Liver (tissue), 8 donors: ENCODE measurements at regions not wholly inside any gene's neighbourhood (a gene's known extent, or its start where the extent isn't known, plus 50 kb on each side); places are given as distances from the start of the nearest gene placed in this dataset.

Experiments used
- DNase-seq: peaks from one replicate; pipeline ENCODE4 v3.0.0-alpha.2; 2017; ENCODE audit warnings: low spot score
- H3K27ac ChIP-seq, 2 donors: one replicate each; pipeline ENCODE4 v1.7.0; 2013; ENCODE audit warnings: inconsistent platforms in 2 of 2, low read length in 2 of 2, control low read depth in 1 of 2, low read depth in 1 of 2, mild to moderate bottlenecking in 1 of 2
- H3K27me3 ChIP-seq, 4 donors: one replicate each; pipeline versions ENCODE4 v1.6.1 to v1.7.0; 2013; ENCODE audit warnings: low read length in 3 of 4, inconsistent platforms in 1 of 4, mild to moderate bottlenecking in 1 of 4, moderate library complexity in 1 of 4; ENCODE audit not compliant: control insufficient read depth in 4 of 4, insufficient read depth in 4 of 4
- H3K36me3 ChIP-seq, 4 donors: one replicate each; pipeline versions ENCODE4 v1.6.1 to v1.7.0; 2013; ENCODE audit warnings: low read length in 3 of 4, mild to moderate bottlenecking in 3 of 4, low read depth in 1 of 4, moderate library complexity in 1 of 4; ENCODE audit not compliant: control insufficient read depth in 4 of 4, insufficient read depth in 3 of 4
- H3K4me1 ChIP-seq, 4 donors: one replicate each; pipeline versions ENCODE4 v1.6.1 to v1.7.0; 2013; ENCODE audit warnings: low read length in 3 of 4, mild to moderate bottlenecking in 3 of 4, moderate library complexity in 1 of 4; ENCODE audit not compliant: control insufficient read depth in 4 of 4, insufficient read depth in 4 of 4
- H3K4me3 ChIP-seq, 3 donors: one replicate each; pipeline versions ENCODE4 v1.6.1 to v1.7.0; 2013; ENCODE audit warnings: low read length in 3 of 3, control low read depth in 1 of 3, low read depth in 1 of 3, mild to moderate bottlenecking in 1 of 3
- H3K9ac ChIP-seq, 2 donors: one replicate each; pipeline ENCODE4 v1.7.0; 2013; ENCODE audit warnings: low read length in 2 of 2, mild to moderate bottlenecking in 2 of 2, moderate library complexity in 2 of 2, control low read depth in 1 of 2, low read depth in 1 of 2
- H3K9me3 ChIP-seq, 4 donors: one replicate each; pipeline versions ENCODE4 v1.6.1 to v1.7.0; 2013; ENCODE audit warnings: low read length in 3 of 4; ENCODE audit not compliant: control insufficient read depth in 4 of 4
- ATF3 ChIP-seq: IDR thresholded peaks from 2 replicates; pipeline ENCODE4 v1.6.1; 2016; ENCODE audit warnings: antibody characterized with exemption
- CTCF ChIP-seq: fragments of 150-350 bp; IDR thresholded peaks from 2 replicates; pipeline ENCODE4 v1.5.1; 2017; ENCODE audit warnings: improper control_type of control experiment, low read depth, low read length; ENCODE audit not compliant: missing input control
- EGR1 ChIP-seq, 2 donors: IDR thresholded peaks; 2 replicates each; pipeline ENCODE4 v1.6.1; 2016 to 2018; ENCODE audit warnings: antibody characterized with exemption in 2 of 2, low read depth in 2 of 2
- FOXA1 ChIP-seq: IDR thresholded peaks from 2 replicates; pipeline ENCODE4 v1.6.1; 2016; ENCODE audit warnings: antibody characterized with exemption
- FOXA2 ChIP-seq: IDR thresholded peaks from 2 replicates; pipeline ENCODE4 v1.6.1; 2016; ENCODE audit warnings: antibody characterized with exemption
- GABPA ChIP-seq, 2 donors: IDR thresholded peaks in 1 of 2; conservative IDR thresholded peaks in 1 of 2; 2 replicates each; pipeline ENCODE4 v1.6.1; 2016; ENCODE audit warnings: antibody characterized with exemption in 2 of 2, mild to moderate bottlenecking in 1 of 2, moderate library complexity in 1 of 2
- HNF4A ChIP-seq, 2 donors: conservative IDR thresholded peaks; 2 replicates each; pipeline ENCODE4 v1.6.1; 2016; ENCODE audit warnings: antibody characterized with exemption in 2 of 2, mild to moderate bottlenecking in 2 of 2
- HNF4G ChIP-seq: IDR thresholded peaks from 2 replicates; pipeline ENCODE4 v1.6.1; 2016; ENCODE audit warnings: antibody characterized with exemption
- JUND ChIP-seq, 2 donors: IDR thresholded peaks; 2 replicates each; pipeline ENCODE4 v1.6.1; 2016; ENCODE audit warnings: antibody characterized with exemption in 2 of 2
- MAX ChIP-seq: IDR thresholded peaks from 2 replicates; pipeline ENCODE4 v1.6.1; 2016; ENCODE audit warnings: antibody characterized with exemption
- NR2F2 ChIP-seq: IDR thresholded peaks from 2 replicates; pipeline ENCODE4 v1.6.1; 2016; ENCODE audit warnings: antibody characterized with exemption
- RAD21 ChIP-seq, 2 donors: IDR thresholded peaks; 2 replicates each; pipeline ENCODE4 v1.6.1; 2016; ENCODE audit warnings: antibody characterized with exemption in 2 of 2, mild to moderate bottlenecking in 2 of 2
- REST ChIP-seq: IDR thresholded peaks from 2 replicates; pipeline ENCODE4 v1.6.1; 2016; ENCODE audit warnings: antibody characterized with exemption, mild to moderate bottlenecking
- RXRA ChIP-seq, 2 donors: IDR thresholded peaks; 2 replicates each; pipeline ENCODE4 v1.6.1; 2017 to 2018; ENCODE audit warnings: antibody characterized with exemption in 2 of 2, mild to moderate bottlenecking in 1 of 2
- SP1 ChIP-seq: IDR thresholded peaks from 2 replicates; pipeline ENCODE4 v1.6.1; 2018; ENCODE audit warnings: antibody characterized with exemption, mild to moderate bottlenecking
- TAF1 ChIP-seq: conservative IDR thresholded peaks from 2 replicates; pipeline ENCODE4 v1.6.1; 2016; ENCODE audit warnings: antibody characterized with exemption, mild to moderate bottlenecking
- YY1 ChIP-seq: IDR thresholded peaks from 2 replicates; pipeline ENCODE4 v1.6.1; 2016; ENCODE audit warnings: antibody characterized with exemption, mild to moderate bottlenecking
- ZBTB33 ChIP-seq: IDR thresholded peaks from 2 replicates; pipeline ENCODE4 v1.6.1; 2016; ENCODE audit warnings: antibody characterized with exemption
- WGBS: extraction: QIAGEN DNeasy Blood & Tissue Kit; methylation state at CpG from one replicate; pipeline ENCODE4 v1.1.7; 2013; 5-methylcytosine and 5-hydroxymethylcytosine counted together
- donor health status: healthy.
- donor health status: healthy.
- donor health status: healthy.
- donor health status: healthy.
- donor health status: healthy.

GRCh38 chr10:53076948-53077347, 304.4 kb upstream of the MBL2 start:
- Histone ChIP-seq H3K27ac (no peak overlapping the region), H3K27me3 (no peaks in the 10 kb centered on the region), H3K4me3 (no peak overlapping the region), H3K9ac (no peak overlapping the region), H3K36me3 (no peaks in the 10 kb centered on the region), H3K4me1 (no peaks in the 10 kb centered on the region), H3K9me3 (peaks cover 0 to 2% (median 0%) of the 10 kb centered on the region in 4 donors)
- no peak for TF ChIP-seq CTCF
- TF ChIP-seq RXRA (IDR thresholded peaks at IDR 0.05) = no peak
- TF ChIP-seq YY1 = no peak
- no peak for TF ChIP-seq GABPA (IDR thresholded peaks at IDR 0.05 in 1 of 2, conservative IDR thresholded peaks at IDR 0.05 in 1 of 2)
- TF ChIP-seq NR2F2 = no peak
- TF ChIP-seq TAF1 = no peak
- no peak for TF ChIP-seq RAD21 (IDR thresholded peaks at IDR 0.05)
- no peak for TF ChIP-seq FOXA1
- TF ChIP-seq MAX = no peak
- TF ChIP-seq REST = no peak
- no peak for TF ChIP-seq ZBTB33
- TF ChIP-seq JUND (IDR thresholded peaks at IDR 0.05) = no peak
- no peak for TF ChIP-seq HNF4G
- no peak for TF ChIP-seq EGR1 (IDR thresholded peaks at IDR 0.05; ENCODE audit: low read depth in 2 of 2)
- TF ChIP-seq HNF4A (conservative IDR thresholded peaks at IDR 0.05) = no peak
- no peak for TF ChIP-seq SP1
- no peak for TF ChIP-seq ATF3
- no peak for TF ChIP-seq FOXA2
- 92% methylated on average over 2 of the region's 2 CpGs for WGBS
- no peak for DNase-seq
